ENCODE measurements at regions not wholly inside any gene's neighbourhood (a gene's known extent, or its start where the extent isn't known, plus 50 kb on each side); places are given as distances from the start of the nearest gene placed in this dataset.

GRCh38 chr11:111044751-111045406 lies 200.6 kb upstream of the POU2AF2 start:
- H3K27ac Mint-ChIP-seq = no peak overlapping the region
- TF ChIP-seq, protein P1, sequence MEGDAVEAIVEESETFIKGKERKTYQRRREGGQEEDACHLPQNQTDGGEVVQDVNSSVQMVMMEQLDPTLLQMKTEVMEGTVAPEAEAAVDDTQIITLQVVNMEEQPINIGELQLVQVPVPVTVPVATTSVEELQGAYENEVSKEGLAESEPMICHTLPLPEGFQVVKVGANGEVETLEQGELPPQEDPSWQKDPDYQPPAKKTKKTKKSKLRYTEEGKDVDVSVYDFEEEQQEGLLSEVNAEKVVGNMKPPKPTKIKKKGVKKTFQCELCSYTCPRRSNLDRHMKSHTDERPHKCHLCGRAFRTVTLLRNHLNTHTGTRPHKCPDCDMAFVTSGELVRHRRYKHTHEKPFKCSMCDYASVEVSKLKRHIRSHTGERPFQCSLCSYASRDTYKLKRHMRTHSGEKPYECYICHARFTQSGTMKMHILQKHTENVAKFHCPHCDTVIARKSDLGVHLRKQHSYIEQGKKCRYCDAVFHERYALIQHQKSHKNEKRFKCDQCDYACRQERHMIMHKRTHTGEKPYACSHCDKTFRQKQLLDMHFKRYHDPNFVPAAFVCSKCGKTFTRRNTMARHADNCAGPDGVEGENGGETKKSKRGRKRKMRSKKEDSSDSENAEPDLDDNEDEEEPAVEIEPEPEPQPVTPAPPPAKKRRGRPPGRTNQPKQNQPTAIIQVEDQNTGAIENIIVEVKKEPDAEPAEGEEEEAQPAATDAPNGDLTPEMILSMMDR (IDR thresholded peaks at IDR 0.05; ENCODE audit: unreplicated experiment) = no peak
- DNase-seq (ENCODE audit: low spot score in 2 of 2, unreplicated experiment in 2 of 2) = no peak
- H3K4me1 Mint-ChIP-seq = peaks cover 7% of the 10 kb centered on the region
- H3K4me3 Mint-ChIP-seq = no peak overlapping the region
- H3K36me3 Mint-ChIP-seq = no peaks in the 10 kb centered on the region
- H3K27me3 Mint-ChIP-seq (ENCODE audit: low read depth) = peaks cover 3% of the 10 kb centered on the region
- H3K9me3 Mint-ChIP-seq = peaks cover 4% of the 10 kb centered on the region

GRCh38 chr11:111039982-111040381 lies 205.5 kb upstream of the POU2AF2 start:
- H3K27me3 Mint-ChIP-seq (ENCODE audit: low read depth) = peaks cover 3% of the 10 kb centered on the region
- no peaks in the 10 kb centered on the region for H3K36me3 Mint-ChIP-seq
- TF ChIP-seq, protein P1 (IDR thresholded peaks at IDR 0.05; ENCODE audit: unreplicated experiment) = no peak
- no peak for DNase-seq (ENCODE audit: low spot score in 2 of 2, unreplicated experiment in 2 of 2)
- no peaks in the 10 kb centered on the region for H3K4me1 Mint-ChIP-seq
- H3K27ac Mint-ChIP-seq = no peak overlapping the region
- H3K9me3 Mint-ChIP-seq = peaks cover 21% of the 10 kb centered on the region
- H3K4me3 Mint-ChIP-seq = no peak overlapping the region

DNA sequence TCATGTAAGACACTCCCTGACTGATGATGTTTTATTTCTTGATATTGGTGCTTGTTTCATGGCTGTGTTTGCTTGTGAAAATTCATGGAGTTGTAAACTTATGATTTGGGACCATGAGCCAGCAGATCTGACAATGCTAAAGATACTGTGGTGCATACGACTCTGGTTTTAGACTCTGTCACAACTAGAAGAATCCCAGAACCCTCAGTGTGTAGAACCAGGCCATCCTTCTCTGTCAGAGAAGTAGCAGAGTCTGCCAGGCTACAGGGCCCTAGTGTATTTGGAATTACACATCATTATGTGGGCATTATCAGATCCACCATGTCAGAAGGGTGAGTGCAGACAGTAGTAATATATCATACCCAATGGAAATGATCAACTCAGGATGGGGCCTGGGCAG lies 209.8 kb upstream of the POU2AF2 start:
- Mint-ChIP-seq H3K4me3 (no peak overlapping the region), H3K36me3 (no peaks in the 10 kb centered on the region)

GRCh38 chr11:111026241-111026640 lies 219.3 kb upstream of the POU2AF2 start:
- H3K27me3 Mint-ChIP-seq (ENCODE audit: low read depth) = peaks cover 20% of the 10 kb centered on the region
- H3K4me3 Mint-ChIP-seq = no peak overlapping the region
- no peak for DNase-seq (ENCODE audit: low spot score in 2 of 2, unreplicated experiment in 2 of 2)
- no peaks in the 10 kb centered on the region for H3K4me1 Mint-ChIP-seq
- TF ChIP-seq, protein P1 (IDR thresholded peaks at IDR 0.05; ENCODE audit: unreplicated experiment) = no peak
- no peak overlapping the region for H3K27ac Mint-ChIP-seq
- no peaks in the 10 kb centered on the region for H3K36me3 Mint-ChIP-seq
- H3K9me3 Mint-ChIP-seq = peaks cover 44% of the 10 kb centered on the region

More for the DNA sequence above, 209.8 kb upstream of the POU2AF2 start:
- Mint-ChIP-seq H3K27ac (no peak overlapping the region), H3K4me1 (no peaks in the 10 kb centered on the region), H3K9me3 (peaks cover 45% of the 10 kb centered on the region), H3K27me3 (ENCODE audit: low read depth) (peaks cover 2% of the 10 kb centered on the region)
- DNase-seq (ENCODE audit: low spot score in 2 of 2, unreplicated experiment in 2 of 2) = no peak
- TF ChIP-seq, protein P1 (IDR thresholded peaks at IDR 0.05; ENCODE audit: unreplicated experiment) = no peak

GRCh38 chr11:111021131-111021530 lies 224.4 kb upstream of the POU2AF2 start:
- H3K9me3 Mint-ChIP-seq = peaks cover 8% of the 10 kb centered on the region

More at GRCh38 chr11:111021131-111021530, 224.4 kb upstream of the POU2AF2 start:
- H3K4me1 Mint-ChIP-seq = peaks cover 5% of the 10 kb centered on the region
- H3K36me3 Mint-ChIP-seq = no peaks in the 10 kb centered on the region
- H3K27me3 Mint-ChIP-seq (ENCODE audit: low read depth) = peaks cover 16% of the 10 kb centered on the region
- H3K4me3 Mint-ChIP-seq = no peak overlapping the region
- DNase-seq (ENCODE audit: low spot score in 2 of 2, unreplicated experiment in 2 of 2) = no peak
- no peak overlapping the region for H3K27ac Mint-ChIP-seq
- TF ChIP-seq, protein P1 (IDR thresholded peaks at IDR 0.05; ENCODE audit: unreplicated experiment) = no peak

Data from mesothelial cell of epicardium (in vitro differentiated cells).